ENCODE measurements at regions not wholly inside any gene's neighbourhood (a gene's known extent, or its start where the extent isn't known, plus 50 kb on each side); places are given as distances from the start of the nearest gene placed in this dataset.

DNA sequence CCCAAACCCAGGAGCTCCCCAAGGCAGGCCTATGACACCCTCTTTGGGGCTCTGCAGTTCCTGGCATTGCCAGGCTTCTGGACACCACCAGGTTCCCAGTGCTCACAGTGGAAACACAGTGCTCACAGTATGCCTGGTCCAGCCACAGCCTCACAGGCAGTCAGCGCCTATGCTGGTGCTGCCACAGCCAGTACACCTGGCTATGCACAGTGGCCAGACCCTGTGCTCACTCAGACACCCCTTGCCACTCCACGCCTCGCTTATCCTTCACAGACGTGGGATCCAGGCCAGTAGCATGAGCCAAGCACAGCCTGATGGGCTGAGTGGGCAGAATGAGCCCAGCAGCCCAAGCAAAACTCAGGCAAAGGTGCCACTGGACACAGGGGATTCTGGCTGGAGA is 579.2 kb upstream of the ADGRL2 start:
- H3K9me3 ChIP-seq (ENCODE audit: control insufficient read depth, low read depth, low read length), result no peaks in the 10 kb centered on the region
- H3K4me3 ChIP-seq (ENCODE audit: low read length), result no peak overlapping the region
- no peaks in the 10 kb centered on the region for H3K27me3 ChIP-seq (ENCODE audit: control insufficient read depth, insufficient read depth, low read length)
- no peak overlapping the region for H3K27ac ChIP-seq (ENCODE audit: low read length)
- no peak overlapping the region for H3K9ac ChIP-seq (ENCODE audit: low read length)
- H3K4me1 ChIP-seq (ENCODE audit: control insufficient read depth, low read depth, low read length), result peaks cover 21% of the 10 kb centered on the region
- no peaks in the 10 kb centered on the region for H3K36me3 ChIP-seq (ENCODE audit: control insufficient read depth, low read depth, low read length)

DNA sequence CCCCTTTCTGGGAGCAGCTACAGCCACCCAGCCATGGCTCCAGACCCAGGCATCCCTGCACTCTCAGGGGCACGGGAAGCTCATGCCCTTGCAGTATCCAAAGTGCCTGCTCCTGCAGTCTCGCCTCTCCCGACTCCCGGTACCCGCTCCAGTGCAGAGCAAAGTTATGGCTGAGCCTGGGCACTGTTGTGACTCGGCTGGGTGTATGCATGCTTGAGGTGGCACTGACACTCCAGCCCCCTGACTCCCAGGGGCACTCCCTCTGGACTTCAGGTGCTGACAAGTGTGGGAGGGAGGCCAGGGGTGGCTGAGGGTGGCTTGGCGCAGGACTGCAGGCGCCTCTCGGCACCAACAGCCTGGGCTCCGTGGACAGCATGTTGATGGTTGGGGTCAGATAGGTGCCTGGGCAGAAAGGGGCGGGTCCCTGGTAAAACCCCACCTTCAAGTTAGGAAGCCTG is 580.1 kb upstream of the ADGRL2 start:
- H3K4me3 ChIP-seq (ENCODE audit: low read length), result no peak overlapping the region
- no peak overlapping the region for H3K27ac ChIP-seq (ENCODE audit: low read length)
- H3K27me3 ChIP-seq (ENCODE audit: control insufficient read depth, insufficient read depth, low read length), result no peaks in the 10 kb centered on the region
- peaks cover 13% of the 10 kb centered on the region for H3K4me1 ChIP-seq (ENCODE audit: control insufficient read depth, low read depth, low read length)
- H3K36me3 ChIP-seq (ENCODE audit: control insufficient read depth, low read depth, low read length), result no peaks in the 10 kb centered on the region
- H3K9ac ChIP-seq (ENCODE audit: low read length), result no peak overlapping the region
- H3K9me3 ChIP-seq (ENCODE audit: control insufficient read depth, low read depth, low read length), result no peaks in the 10 kb centered on the region

DNA sequence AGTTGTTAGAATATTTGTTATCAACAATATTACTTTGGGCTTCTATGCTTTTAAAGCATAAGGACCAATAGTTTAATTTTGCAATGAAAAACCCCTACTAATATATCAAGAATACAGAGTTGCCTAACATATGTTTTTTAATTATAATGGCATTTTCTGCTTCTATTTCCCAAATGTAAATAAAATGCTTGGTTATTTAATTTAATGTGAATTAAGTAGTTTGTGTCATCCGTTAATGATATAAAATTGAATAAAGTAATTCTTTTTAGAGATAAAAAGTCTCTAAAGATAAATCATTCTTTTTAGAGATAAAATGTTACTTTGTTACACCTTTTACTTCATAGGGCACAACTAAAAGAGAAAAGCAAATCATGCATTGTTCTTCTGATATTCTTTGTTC is 583.7 kb upstream of the ADGRL2 start:
- Histone ChIP-seq H3K36me3 (ENCODE audit: control insufficient read depth, low read depth, low read length) (no peaks in the 10 kb centered on the region), H3K27me3 (ENCODE audit: control insufficient read depth, insufficient read depth, low read length) (no peaks in the 10 kb centered on the region), H3K4me1 (ENCODE audit: control insufficient read depth, low read depth, low read length) (peaks cover 25% of the 10 kb centered on the region), H3K9ac (ENCODE audit: low read length) (no peak overlapping the region), H3K27ac (ENCODE audit: low read length) (no peak overlapping the region), H3K9me3 (ENCODE audit: control insufficient read depth, low read depth, low read length) (no peaks in the 10 kb centered on the region), H3K4me3 (ENCODE audit: low read length) (no peak overlapping the region)

DNA sequence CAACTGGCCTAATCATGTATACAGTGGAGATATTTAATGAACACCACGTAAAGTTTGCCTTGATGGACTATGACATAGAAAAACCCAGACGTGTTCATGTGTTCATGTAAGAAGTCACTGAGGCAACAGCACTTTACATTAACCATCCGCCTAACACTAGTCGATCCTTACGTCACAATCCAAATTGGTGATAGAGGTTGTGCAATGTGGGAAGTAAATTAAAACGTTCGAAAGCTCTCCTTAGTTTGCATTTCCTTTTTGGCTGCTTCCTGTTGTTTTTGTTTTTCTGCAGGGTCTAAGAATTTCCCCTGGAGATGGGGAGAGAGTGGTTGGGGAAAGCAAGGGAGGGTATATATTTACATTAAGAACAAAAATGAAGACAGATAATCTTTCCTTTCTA is 587.5 kb upstream of the ADGRL2 start:
- H3K4me3 ChIP-seq (ENCODE audit: low read length), result peak overlapping the region; percentile 5
- H3K9me3 ChIP-seq (ENCODE audit: control insufficient read depth, low read depth, low read length), result no peaks in the 10 kb centered on the region
- H3K36me3 ChIP-seq (ENCODE audit: control insufficient read depth, low read depth, low read length), result no peaks in the 10 kb centered on the region
- H3K4me1 ChIP-seq (ENCODE audit: control insufficient read depth, low read depth, low read length), result peaks cover 28% of the 10 kb centered on the region
- H3K27me3 ChIP-seq (ENCODE audit: control insufficient read depth, insufficient read depth, low read length), result no peaks in the 10 kb centered on the region
- peak overlapping the region; percentile 13 for H3K9ac ChIP-seq (ENCODE audit: low read length)
- H3K27ac ChIP-seq (ENCODE audit: low read length), result peak overlapping the region; percentile 46

GRCh38 chr1:81209461-81209860 is 591.3 kb upstream of the ADGRL2 start:
- Histone ChIP-seq H3K27ac (ENCODE audit: low read length) (no peak overlapping the region), H3K36me3 (ENCODE audit: control insufficient read depth, low read depth, low read length) (no peaks in the 10 kb centered on the region), H3K9ac (ENCODE audit: low read length) (no peak overlapping the region), H3K4me1 (ENCODE audit: control insufficient read depth, low read depth, low read length) (peaks cover 34% of the 10 kb centered on the region), H3K9me3 (ENCODE audit: control insufficient read depth, low read depth, low read length) (no peaks in the 10 kb centered on the region), H3K4me3 (ENCODE audit: low read length) (no peak overlapping the region), H3K27me3 (ENCODE audit: control insufficient read depth, insufficient read depth, low read length) (no peaks in the 10 kb centered on the region)

DNA sequence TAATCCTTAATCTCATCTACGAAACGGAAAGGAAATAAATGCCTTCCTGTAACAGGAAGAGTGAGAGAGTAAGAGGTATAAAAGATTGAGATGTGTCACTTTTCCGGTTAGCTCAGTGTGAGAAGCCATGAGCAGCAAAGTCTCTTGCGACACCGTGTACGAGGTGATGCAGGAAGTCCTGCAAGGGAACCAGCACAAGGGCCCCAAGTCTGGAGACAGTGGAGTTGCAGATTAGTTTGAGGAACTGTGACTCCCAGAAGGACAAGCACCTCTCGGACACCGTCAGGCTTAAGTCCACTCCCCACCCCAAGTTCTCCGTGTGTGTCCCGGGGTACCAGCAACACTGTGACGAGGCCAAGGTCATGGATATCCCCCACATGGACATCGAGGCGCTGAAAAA is 592.3 kb upstream of the ADGRL2 start:
- H3K27me3 ChIP-seq (ENCODE audit: control insufficient read depth, insufficient read depth, low read length), result no peaks in the 10 kb centered on the region
- H3K4me3 ChIP-seq (ENCODE audit: low read length), result no peak overlapping the region
- no peak overlapping the region for H3K27ac ChIP-seq (ENCODE audit: low read length)
- no peak overlapping the region for H3K9ac ChIP-seq (ENCODE audit: low read length)
- H3K36me3 ChIP-seq (ENCODE audit: control insufficient read depth, low read depth, low read length), result no peaks in the 10 kb centered on the region
- peaks cover 37% of the 10 kb centered on the region for H3K4me1 ChIP-seq (ENCODE audit: control insufficient read depth, low read depth, low read length)
- H3K9me3 ChIP-seq (ENCODE audit: control insufficient read depth, low read depth, low read length), result no peaks in the 10 kb centered on the region

DNA sequence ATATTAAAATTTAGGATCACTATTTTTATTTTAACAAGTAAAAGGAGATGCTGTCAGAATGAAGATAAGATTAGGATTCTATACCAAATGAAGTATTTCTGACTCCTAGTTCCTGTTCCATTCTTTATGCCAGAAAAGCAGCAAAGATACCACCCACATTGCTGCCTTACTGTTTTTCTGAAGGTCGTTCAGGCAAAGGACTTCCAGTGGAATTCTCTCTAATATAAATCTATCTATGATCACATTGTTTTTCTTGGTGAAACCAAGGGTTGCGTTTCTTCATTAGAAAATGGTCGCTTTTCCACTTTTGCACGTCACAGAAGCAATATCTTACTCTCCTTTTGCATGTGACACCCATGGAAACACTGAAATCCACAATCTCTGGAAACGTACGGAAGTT is 594.8 kb upstream of the ADGRL2 start:
- H3K4me1 ChIP-seq (ENCODE audit: control insufficient read depth, low read depth, low read length), result peaks cover 34% of the 10 kb centered on the region
- no peak overlapping the region for H3K9ac ChIP-seq (ENCODE audit: low read length)
- H3K9me3 ChIP-seq (ENCODE audit: control insufficient read depth, low read depth, low read length), result no peaks in the 10 kb centered on the region
- H3K36me3 ChIP-seq (ENCODE audit: control insufficient read depth, low read depth, low read length), result no peaks in the 10 kb centered on the region
- H3K27me3 ChIP-seq (ENCODE audit: control insufficient read depth, insufficient read depth, low read length), result no peaks in the 10 kb centered on the region
- no peak overlapping the region for H3K4me3 ChIP-seq (ENCODE audit: low read length)
- no peak overlapping the region for H3K27ac ChIP-seq (ENCODE audit: low read length)

GRCh38 chr1:81201779-81202178 is 599.0 kb upstream of the ADGRL2 start:
- Histone ChIP-seq H3K9me3 (ENCODE audit: control insufficient read depth, low read depth, low read length) (no peaks in the 10 kb centered on the region), H3K9ac (ENCODE audit: low read length) (no peak overlapping the region), H3K27ac (ENCODE audit: low read length) (no peak overlapping the region), H3K36me3 (ENCODE audit: control insufficient read depth, low read depth, low read length) (no peaks in the 10 kb centered on the region), H3K4me1 (ENCODE audit: control insufficient read depth, low read depth, low read length) (peaks cover 27% of the 10 kb centered on the region), H3K4me3 (ENCODE audit: low read length) (no peak overlapping the region), H3K27me3 (ENCODE audit: control insufficient read depth, insufficient read depth, low read length) (no peaks in the 10 kb centered on the region)

DNA sequence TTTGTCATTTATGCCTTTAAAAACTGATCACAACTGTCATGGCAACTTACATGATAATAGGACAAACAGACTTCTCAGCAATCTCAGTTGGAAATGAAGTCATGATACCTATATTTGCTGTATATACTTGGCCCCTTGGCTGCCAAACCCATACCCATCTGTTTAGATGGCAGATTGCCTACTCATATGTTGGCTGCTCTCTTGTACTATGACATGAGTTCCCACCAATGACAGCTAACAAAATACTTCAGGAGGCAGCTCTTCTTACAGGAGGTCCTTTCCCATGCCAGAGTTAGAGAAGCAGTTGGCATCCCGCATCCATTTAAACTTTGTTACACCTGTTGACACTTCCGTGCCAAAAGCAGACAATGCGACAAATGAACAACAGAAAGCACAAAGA is 603.1 kb upstream of the ADGRL2 start:
- Histone ChIP-seq H3K4me3 (ENCODE audit: low read length) (no peak overlapping the region), H3K4me1 (ENCODE audit: control insufficient read depth, low read depth, low read length) (peaks cover 5% of the 10 kb centered on the region), H3K27me3 (ENCODE audit: control insufficient read depth, insufficient read depth, low read length) (no peaks in the 10 kb centered on the region), H3K27ac (ENCODE audit: low read length) (no peak overlapping the region), H3K9ac (ENCODE audit: low read length) (no peak overlapping the region), H3K36me3 (ENCODE audit: control insufficient read depth, low read depth, low read length) (no peaks in the 10 kb centered on the region), H3K9me3 (ENCODE audit: control insufficient read depth, low read depth, low read length) (no peaks in the 10 kb centered on the region)

DNA sequence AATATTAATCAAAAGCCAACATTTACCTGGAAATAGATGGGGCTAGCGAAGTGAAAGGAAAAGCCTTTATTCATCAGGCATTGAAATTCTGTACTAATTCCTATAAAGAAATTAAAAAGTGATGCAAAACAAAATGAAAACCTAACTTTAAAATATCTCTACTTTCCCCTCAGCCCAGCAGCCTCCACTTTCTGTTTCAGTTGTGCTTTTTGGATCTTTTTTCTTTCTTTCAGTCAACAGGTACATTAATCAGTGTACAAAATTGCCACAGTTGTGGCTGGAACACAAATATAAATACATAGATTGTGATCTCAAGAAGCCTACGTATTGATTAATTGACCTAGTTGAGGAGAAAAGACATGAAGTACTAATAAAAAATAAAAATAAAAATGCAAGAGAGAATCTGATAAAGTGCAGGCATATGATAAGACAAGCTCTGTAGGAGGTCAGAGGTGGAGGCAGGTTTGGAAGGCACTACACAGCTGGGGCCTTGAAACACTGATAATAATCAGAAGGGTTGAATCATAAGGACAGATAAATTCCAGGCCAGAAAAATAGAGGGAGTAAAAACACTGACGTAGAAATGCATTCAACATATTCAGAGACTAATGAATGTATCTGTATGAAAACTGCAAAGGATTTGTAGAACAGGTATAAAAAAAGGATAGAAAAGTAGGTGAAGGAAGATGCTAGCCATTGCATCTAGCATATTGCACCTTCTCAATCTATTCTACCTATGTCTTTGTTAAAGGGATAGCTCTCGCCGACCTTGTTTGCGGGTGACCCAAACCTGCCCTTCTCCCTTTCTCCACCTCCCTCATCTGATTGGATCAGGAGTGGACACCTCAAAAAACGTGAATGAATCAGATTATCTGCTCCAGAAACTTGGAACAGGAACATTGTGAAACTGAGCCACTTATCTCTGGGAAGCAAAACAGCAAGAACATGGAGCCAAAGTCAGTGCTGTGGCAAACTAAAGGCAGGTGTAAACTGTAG is 607.8 kb upstream of the ADGRL2 start:
- Histone ChIP-seq H3K9me3 (ENCODE audit: control insufficient read depth, low read depth, low read length) (no peaks in the 10 kb centered on the region), H3K4me1 (ENCODE audit: control insufficient read depth, low read depth, low read length) (no peaks in the 10 kb centered on the region), H3K36me3 (ENCODE audit: control insufficient read depth, low read depth, low read length) (no peaks in the 10 kb centered on the region), H3K9ac (ENCODE audit: low read length) (no peak overlapping the region), H3K27me3 (ENCODE audit: control insufficient read depth, insufficient read depth, low read length) (no peaks in the 10 kb centered on the region), H3K27ac (ENCODE audit: low read length) (no peak overlapping the region), H3K4me3 (ENCODE audit: low read length) (no peak overlapping the region)

DNA sequence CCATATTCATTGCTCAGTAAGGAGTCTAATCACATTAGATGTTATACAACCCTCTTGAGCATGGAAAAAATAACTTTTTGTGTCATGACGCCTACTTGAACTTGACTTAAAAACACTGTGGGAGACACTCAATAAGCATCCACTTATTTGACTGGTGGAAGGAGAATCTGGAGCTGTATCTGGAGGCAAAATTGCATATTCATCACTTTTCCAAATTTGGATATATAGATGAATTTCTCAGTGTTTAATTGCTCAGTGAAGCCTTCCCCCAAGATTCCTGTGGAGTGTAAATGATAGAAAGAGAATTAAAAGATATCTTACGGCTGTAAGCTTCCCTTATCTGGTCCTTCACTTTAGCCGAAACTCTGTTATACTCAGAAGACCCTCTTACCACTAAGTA is 610.7 kb upstream of the ADGRL2 start:
- H3K27ac ChIP-seq (ENCODE audit: low read length), result no peak overlapping the region
- H3K9ac ChIP-seq (ENCODE audit: low read length), result no peak overlapping the region
- no peaks in the 10 kb centered on the region for H3K9me3 ChIP-seq (ENCODE audit: control insufficient read depth, low read depth, low read length)
- no peak overlapping the region for H3K4me3 ChIP-seq (ENCODE audit: low read length)
- H3K4me1 ChIP-seq (ENCODE audit: control insufficient read depth, low read depth, low read length), result no peaks in the 10 kb centered on the region
- H3K27me3 ChIP-seq (ENCODE audit: control insufficient read depth, insufficient read depth, low read length), result no peaks in the 10 kb centered on the region
- no peaks in the 10 kb centered on the region for H3K36me3 ChIP-seq (ENCODE audit: control insufficient read depth, low read depth, low read length)

GRCh38 chr1:81187635-81188034 is 613.1 kb upstream of the ADGRL2 start:
- Histone ChIP-seq H3K27ac (ENCODE audit: low read length) (no peak overlapping the region), H3K9ac (ENCODE audit: low read length) (no peak overlapping the region), H3K27me3 (ENCODE audit: control insufficient read depth, insufficient read depth, low read length) (no peaks in the 10 kb centered on the region), H3K36me3 (ENCODE audit: control insufficient read depth, low read depth, low read length) (no peaks in the 10 kb centered on the region), H3K4me3 (ENCODE audit: low read length) (no peak overlapping the region), H3K4me1 (ENCODE audit: control insufficient read depth, low read depth, low read length) (no peaks in the 10 kb centered on the region), H3K9me3 (ENCODE audit: control insufficient read depth, low read depth, low read length) (no peaks in the 10 kb centered on the region)

Measured in iPS-18a (cell line).